ENCODE measurements at regions not wholly inside any gene's neighbourhood (a gene's known extent, or its start where the extent isn't known, plus 50 kb on each side); places are given as distances from the start of the nearest gene placed in this dataset.

GRCh38 chr4:42235304-42236021 is 83.0 kb upstream of the BEND4 start:
- Mint-ChIP-seq H3K27ac (0 out of 2 replicates have a peak overlapping the region, but pooled peaks have one; percentile 29), H3K27me3 (ENCODE audit: low read depth) (no peaks in the 10 kb centered on the region; the same call in 1 of the 2 replicates), H3K4me3 (no peak overlapping the region), H3K36me3 (no peaks in the 10 kb centered on the region), H3K9me3 (no peaks in the 10 kb centered on the region), H3K4me1 (peaks cover 5% of the 10 kb centered on the region)
- DNase-seq (ENCODE audit: low spot score) (no peak), ATAC-seq (no peak)
- POLR2A ChIA-PET: no interaction called here
- CTCF ChIA-PET: interaction anchor here (1.1 to 1.3 kb wide), 2 partner anchors 96 to 185 kb away, joined by 3 read pairs; no protein-coding TSS in a partner anchor
- TF ChIP-seq FOXP4 (CRISPR knock-in tag; IDR thresholded peaks at IDR 0.05) (no peak), ZNF138 (CRISPR knock-in tag; conservative IDR thresholded peaks at IDR 0.05) (no peak), CREM (CRISPR knock-in tag; IDR thresholded peaks at IDR 0.05) (no peak), ATF6 (CRISPR knock-in tag; IDR thresholded peaks at IDR 0.05) (no peak), GABPB1 (CRISPR knock-in tag; IDR thresholded peaks at IDR 0.05) (no peak), ZNF219 (CRISPR knock-in tag; IDR thresholded peaks at IDR 0.05; ENCODE audit: borderline replicate concordance) (no peak), CDX4 (CRISPR knock-in tag; IDR thresholded peaks at IDR 0.05; ENCODE audit: borderline replicate concordance) (no peak), OVOL2 (CRISPR knock-in tag; IDR thresholded peaks at IDR 0.05; ENCODE audit: borderline replicate concordance) (no peak), ZNF396 (CRISPR knock-in tag; IDR thresholded peaks at IDR 0.05; ENCODE audit: borderline replicate concordance) (no peak), AR (CRISPR knock-in tag; IDR thresholded peaks at IDR 0.05) (no peak), CREB1 (CRISPR knock-in tag; IDR thresholded peaks at IDR 0.05) (no peak), NFE2L1 (CRISPR knock-in tag; IDR thresholded peaks at IDR 0.05) (no peak), CTCF (IDR thresholded peaks at IDR 0.05) (no peak), MXD4 (CRISPR knock-in tag; IDR thresholded peaks at IDR 0.05; ENCODE audit: borderline replicate concordance) (no peak), ZNF425 (CRISPR knock-in tag; conservative IDR thresholded peaks at IDR 0.05) (no peak), SMAD4 (CRISPR knock-in tag; IDR thresholded peaks at IDR 0.05) (no peak), SP1 (CRISPR knock-in tag; conservative IDR thresholded peaks at IDR 0.05) (no peak), AFF4 (CRISPR knock-in tag; IDR thresholded peaks at IDR 0.05; ENCODE audit: borderline replicate concordance) (no peak), ZMAT4 (CRISPR knock-in tag; IDR thresholded peaks at IDR 0.05) (no peak)

Data from WTC11 (cell line).